PC-3 (cell line): ENCODE measurements at regions not wholly inside any gene's neighbourhood (a gene's known extent, or its start where the extent isn't known, plus 50 kb on each side); places are given as distances from the start of the nearest gene placed in this dataset.

Experiments
- ATAC-seq: fragments of 200-7000 bp; cut with Tn5 transposase; 2 replicates; pipeline ENCODE4 v1.9.1; 2020; ENCODE audit warnings: mild to moderate bottlenecking, moderate library complexity
- BruUV-seq: library from RNA; stranded (reverse); fragments of 400-500 nt; replicated peaks from 2 replicates; lab custom pipeline; 2021; lab: Mats Ljungman, UMichigan
- CTCF ChIA-PET: fragments of 300-600 bp; sonication (Branson Sonifier 250); formaldehyde crosslinking; loops from one replicate; lab custom pipeline; 2022; ENCODE audit warnings: antibody characterized with exemption; lab: Charles Lee
- POLR2A ChIA-PET: fragments of 300-600 bp; sonication (Branson Sonifier 250); formaldehyde crosslinking; loops from one replicate; lab custom pipeline; 2022; ENCODE audit warnings: antibody characterized with exemption; ENCODE audit not compliant: unreplicated experiment; lab: Charles Lee
- DNase-seq: peaks from one replicate; pipeline ENCODE4 v3.0.0-alpha.2; 2015
- H2AFZ ChIP-seq: fragments of 300-600 bp; sonication (generic); 2 replicates; pipeline ENCODE4 v1.6.0; 2016; ENCODE audit warnings: antibody characterized with exemption, low read length
- H3F3A ChIP-seq: fragments of 300-600 bp; sonication (generic); one replicate; pipeline ENCODE4 v1.6.0; 2017; ENCODE audit warnings: antibody characterized with exemption, low read length, control low read depth, mild to moderate bottlenecking; ENCODE audit not compliant: unreplicated experiment
- H3K27ac ChIP-seq: fragments of 300-600 bp; sonication (generic); 2 replicates; pipeline ENCODE4 v1.5.1; 2016; ENCODE audit warnings: mild to moderate bottlenecking, low read length
- H3K27me3 ChIP-seq: fragments of 300-600 bp; sonication (generic); 2 replicates; pipeline ENCODE4 v1.6.1; 2016; ENCODE audit warnings: low read length, mixed read lengths
- H3K36me3 ChIP-seq: fragments of 300-600 bp; sonication (generic); 2 replicates; pipeline ENCODE4 v1.6.1; 2016; ENCODE audit warnings: low read depth, mixed run types, low read length, mixed read lengths
- H3K4me1 ChIP-seq: fragments of 300-600 bp; sonication (generic); 2 replicates; pipeline ENCODE4 v1.5.1; 2016; ENCODE audit warnings: low read length; ENCODE audit not compliant: insufficient read depth
- H3K4me2 ChIP-seq: fragments of 300-600 bp; sonication (generic); 2 replicates; pipeline ENCODE4 v1.6.0; 2016; ENCODE audit warnings: low read length
- H3K4me3 ChIP-seq: fragments of 300-600 bp; sonication (generic); 2 replicates; pipeline ENCODE4 v1.5.1; 2016; ENCODE audit warnings: mild to moderate bottlenecking, low read length, mixed read lengths
- H3K79me2 ChIP-seq: fragments of 300-600 bp; sonication (generic); 2 replicates; pipeline ENCODE4 v1.6.1; 2017; ENCODE audit warnings: low read length, mixed read lengths
- H3K9ac ChIP-seq: fragments of 300-600 bp; sonication (generic); 2 replicates; pipeline ENCODE4 v1.6.0; 2016; ENCODE audit warnings: mild to moderate bottlenecking, low read length
- H3K9me2 ChIP-seq: fragments of 300-600 bp; sonication (generic); replicated peaks from 2 replicates; pipeline ENCODE4 v1.6.1; 2016; ENCODE audit warnings: mixed run types, low read length, mixed read lengths
- H3K9me3 ChIP-seq: fragments of 300-600 bp; sonication (generic); 2 replicates; pipeline ENCODE4 v1.6.1; 2016; ENCODE audit warnings: low read length, mixed read lengths
- H4K20me1 ChIP-seq: fragments of 300-600 bp; sonication (generic); 2 replicates; pipeline ENCODE4 v1.6.1; 2016; ENCODE audit warnings: low read length, mixed read lengths
- CTCF ChIP-seq: fragments of 300-600 bp; sonication (generic); conservative IDR thresholded peaks from 2 replicates; pipeline ENCODE4 v1.5.1; 2017; ENCODE audit warnings: antibody characterized with exemption, low read depth, mild to moderate bottlenecking, low read length
- EZH2 ChIP-seq: fragments of 300-600 bp; sonication (generic); IDR thresholded peaks from one replicate; pipeline ENCODE4 v1.6.1; 2017; ENCODE audit warnings: antibody characterized with exemption, mild to moderate bottlenecking, low read length; ENCODE audit not compliant: unreplicated experiment
- EZH2phosphoT487 ChIP-seq: fragments of 300-600 bp; sonication (generic); IDR thresholded peaks from 2 replicates; pipeline ENCODE4 v1.6.1; 2018; ENCODE audit warnings: mild to moderate bottlenecking, antibody characterized with exemption, low read length, borderline replicate concordance
- intact Hi-C: fragments of 100-400 bp; cut with micrococcal nuclease; formaldehyde crosslinking; loops from 2 replicates; pipeline ENCODE4 v1.9.0; 2023

GRCh38 chr10:125599194-125599593, 83.8 kb downstream of the TEX36 start:
- BruUV-seq = no TSS peak
- ATAC-seq = no peak
- intact Hi-C loops = no loop called here

GRCh38 chr10:125595911-125596310, 87.1 kb downstream of the TEX36 start:
- CTCF ChIA-PET = no interaction called here

More at GRCh38 chr10:125599194-125599593, 83.8 kb downstream of the TEX36 start:
- Histone ChIP-seq H3K79me2 (no peaks in the 10 kb centered on the region), H3K9me3 (no peaks in the 10 kb centered on the region), H3K9me2 (no peaks in the 10 kb centered on the region), H3K4me3 (no peak overlapping the region), H3K27ac (no peak overlapping the region), H3K9ac (no peak overlapping the region), H2AFZ (no peak overlapping the region), H3K4me1 (no peaks in the 10 kb centered on the region), H4K20me1 (no peaks in the 10 kb centered on the region), H3K36me3 (no peaks in the 10 kb centered on the region), H3K4me2 (no peak overlapping the region), H3F3A (no peaks in the 10 kb centered on the region), H3K27me3 (no peaks in the 10 kb centered on the region; the same call in 1 of the 2 replicates)
- CTCF ChIA-PET = no interaction called here
- POLR2A ChIA-PET = no interaction called here
- no peak for DNase-seq
- TF ChIP-seq EZH2 (no peak), CTCF (no peak), EZH2phosphoT487 (no peak)

More at GRCh38 chr10:125595911-125596310, 87.1 kb downstream of the TEX36 start:
- Histone ChIP-seq H2AFZ (no peak overlapping the region), H3K9me2 (no peaks in the 10 kb centered on the region), H3K9ac (no peak overlapping the region), H3K36me3 (no peaks in the 10 kb centered on the region), H3K27me3 (no peaks in the 10 kb centered on the region), H3K9me3 (no peaks in the 10 kb centered on the region), H3K4me2 (no peak overlapping the region), H3K4me1 (no peaks in the 10 kb centered on the region), H3F3A (no peaks in the 10 kb centered on the region), H4K20me1 (no peaks in the 10 kb centered on the region), H3K4me3 (no peak overlapping the region), H3K27ac (no peak overlapping the region), H3K79me2 (no peaks in the 10 kb centered on the region)
- ATAC-seq (no peak), DNase-seq (no peak)
- TF ChIP-seq CTCF = no peak
- TF ChIP-seq EZH2 = no peak
- no peak for TF ChIP-seq EZH2phosphoT487
- no TSS peak for BruUV-seq
- POLR2A ChIA-PET = no interaction called here
- intact Hi-C loops = no loop called here
